ENCODE measurements at regions not wholly inside any gene's neighbourhood (a gene's known extent, or its start where the extent isn't known, plus 50 kb on each side); places are given as distances from the start of the nearest gene placed in this dataset.

GRCh38 chr2:60627412-60627811 is 74.0 kb upstream of the BCL11A start:
- no peak for TF ChIP-seq POLR2A (IDR thresholded peaks at IDR 0.05; ENCODE audit: low read length)
- no peak for TF ChIP-seq GATA1 (IDR thresholded peaks at IDR 0.05; ENCODE audit: low read depth, low read length)

Measured in erythroblast (primary cell).